H1 (cell line): ENCODE measurements at regions not wholly inside any gene's neighbourhood (a gene's known extent, or its start where the extent isn't known, plus 50 kb on each side); places are given as distances from the start of the nearest gene placed in this dataset.

Experiments
- CHD2 ChIP-seq: IDR thresholded peaks from 2 replicates; pipeline ENCODE4 v1.6.1; 2012; ENCODE audit warnings: low read length, improper control_type of control experiment
- CTCF ChIP-seq, 3 experiments: IDR thresholded peaks; 1 replicate in 2 of 3; 2 replicates in 1 of 3; pipeline versions ENCODE4 v1.5.1 to v1.6.1; 2011; ENCODE audit warnings: low read length in 3 of 3, mild to moderate bottlenecking in 3 of 3, inconsistent platforms in 2 of 3, low read depth in 1 of 3, moderate library complexity in 1 of 3; ENCODE audit not compliant: insufficient read depth in 1 of 3; ENCODE audit errors: control extremely low read depth in 1 of 3
- EZH2 ChIP-seq: fragments of 200-600 bp; sonication (generic); IDR thresholded peaks from 2 replicates; pipeline ENCODE4 v1.7.1; 2012; ENCODE audit warnings: low read depth, mild to moderate bottlenecking, moderate library complexity, low read length, inconsistent platforms; ENCODE audit not compliant: severe bottlenecking
- HDAC2 ChIP-seq, 2 experiments: fragments of 300-600 bp in 1 of 2; sonication (generic) in 1 of 2; IDR thresholded peaks; 2 replicates each; pipeline ENCODE4 v1.6.1; 2011 to 2012; ENCODE audit warnings: low read depth in 2 of 2, low read length in 2 of 2, mild to moderate bottlenecking in 2 of 2, moderate library complexity in 2 of 2, borderline replicate concordance in 1 of 2, inconsistent platforms in 1 of 2
- MAFK ChIP-seq: IDR thresholded peaks from 2 replicates; pipeline ENCODE4 v1.6.1; 2012; ENCODE audit warnings: low read depth, mild to moderate bottlenecking, improper control_type of control experiment, low read length
- SRF ChIP-seq: IDR thresholded peaks from 2 replicates; pipeline ENCODE4 v1.6.1; 2011; ENCODE audit warnings: mild to moderate bottlenecking, low read depth, low read length, moderate library complexity
- SUZ12 ChIP-seq: fragments of 200-600 bp; sonication (generic); IDR thresholded peaks from 2 replicates; pipeline ENCODE4 v1.6.1; 2012; ENCODE audit warnings: mild to moderate bottlenecking, inconsistent platforms, low read length, moderate library complexity, mixed read lengths
- TBP ChIP-seq: IDR thresholded peaks from 2 replicates; pipeline ENCODE4 v1.6.1; 2011; ENCODE audit warnings: low read depth, low read length, improper control_type of control experiment
- TCF12 ChIP-seq: IDR thresholded peaks from 2 replicates; pipeline ENCODE4 v1.6.1; 2011; ENCODE audit warnings: low read depth, mild to moderate bottlenecking, low read length
- TF ChIP-seq, protein P1 (sequence below): fragments of 300-600 bp; sonication (generic); IDR thresholded peaks from 2 replicates; pipeline ENCODE4 v1.7.1; 2012; ENCODE audit warnings: low read length, moderate library complexity, mild to moderate bottlenecking, inconsistent platforms; ENCODE audit not compliant: insufficient replicate concordance

GRCh38 chr4:125590158-125590557 is 275.4 kb downstream of the FAT4 start (continued):
- TF ChIP-seq, protein P1, sequence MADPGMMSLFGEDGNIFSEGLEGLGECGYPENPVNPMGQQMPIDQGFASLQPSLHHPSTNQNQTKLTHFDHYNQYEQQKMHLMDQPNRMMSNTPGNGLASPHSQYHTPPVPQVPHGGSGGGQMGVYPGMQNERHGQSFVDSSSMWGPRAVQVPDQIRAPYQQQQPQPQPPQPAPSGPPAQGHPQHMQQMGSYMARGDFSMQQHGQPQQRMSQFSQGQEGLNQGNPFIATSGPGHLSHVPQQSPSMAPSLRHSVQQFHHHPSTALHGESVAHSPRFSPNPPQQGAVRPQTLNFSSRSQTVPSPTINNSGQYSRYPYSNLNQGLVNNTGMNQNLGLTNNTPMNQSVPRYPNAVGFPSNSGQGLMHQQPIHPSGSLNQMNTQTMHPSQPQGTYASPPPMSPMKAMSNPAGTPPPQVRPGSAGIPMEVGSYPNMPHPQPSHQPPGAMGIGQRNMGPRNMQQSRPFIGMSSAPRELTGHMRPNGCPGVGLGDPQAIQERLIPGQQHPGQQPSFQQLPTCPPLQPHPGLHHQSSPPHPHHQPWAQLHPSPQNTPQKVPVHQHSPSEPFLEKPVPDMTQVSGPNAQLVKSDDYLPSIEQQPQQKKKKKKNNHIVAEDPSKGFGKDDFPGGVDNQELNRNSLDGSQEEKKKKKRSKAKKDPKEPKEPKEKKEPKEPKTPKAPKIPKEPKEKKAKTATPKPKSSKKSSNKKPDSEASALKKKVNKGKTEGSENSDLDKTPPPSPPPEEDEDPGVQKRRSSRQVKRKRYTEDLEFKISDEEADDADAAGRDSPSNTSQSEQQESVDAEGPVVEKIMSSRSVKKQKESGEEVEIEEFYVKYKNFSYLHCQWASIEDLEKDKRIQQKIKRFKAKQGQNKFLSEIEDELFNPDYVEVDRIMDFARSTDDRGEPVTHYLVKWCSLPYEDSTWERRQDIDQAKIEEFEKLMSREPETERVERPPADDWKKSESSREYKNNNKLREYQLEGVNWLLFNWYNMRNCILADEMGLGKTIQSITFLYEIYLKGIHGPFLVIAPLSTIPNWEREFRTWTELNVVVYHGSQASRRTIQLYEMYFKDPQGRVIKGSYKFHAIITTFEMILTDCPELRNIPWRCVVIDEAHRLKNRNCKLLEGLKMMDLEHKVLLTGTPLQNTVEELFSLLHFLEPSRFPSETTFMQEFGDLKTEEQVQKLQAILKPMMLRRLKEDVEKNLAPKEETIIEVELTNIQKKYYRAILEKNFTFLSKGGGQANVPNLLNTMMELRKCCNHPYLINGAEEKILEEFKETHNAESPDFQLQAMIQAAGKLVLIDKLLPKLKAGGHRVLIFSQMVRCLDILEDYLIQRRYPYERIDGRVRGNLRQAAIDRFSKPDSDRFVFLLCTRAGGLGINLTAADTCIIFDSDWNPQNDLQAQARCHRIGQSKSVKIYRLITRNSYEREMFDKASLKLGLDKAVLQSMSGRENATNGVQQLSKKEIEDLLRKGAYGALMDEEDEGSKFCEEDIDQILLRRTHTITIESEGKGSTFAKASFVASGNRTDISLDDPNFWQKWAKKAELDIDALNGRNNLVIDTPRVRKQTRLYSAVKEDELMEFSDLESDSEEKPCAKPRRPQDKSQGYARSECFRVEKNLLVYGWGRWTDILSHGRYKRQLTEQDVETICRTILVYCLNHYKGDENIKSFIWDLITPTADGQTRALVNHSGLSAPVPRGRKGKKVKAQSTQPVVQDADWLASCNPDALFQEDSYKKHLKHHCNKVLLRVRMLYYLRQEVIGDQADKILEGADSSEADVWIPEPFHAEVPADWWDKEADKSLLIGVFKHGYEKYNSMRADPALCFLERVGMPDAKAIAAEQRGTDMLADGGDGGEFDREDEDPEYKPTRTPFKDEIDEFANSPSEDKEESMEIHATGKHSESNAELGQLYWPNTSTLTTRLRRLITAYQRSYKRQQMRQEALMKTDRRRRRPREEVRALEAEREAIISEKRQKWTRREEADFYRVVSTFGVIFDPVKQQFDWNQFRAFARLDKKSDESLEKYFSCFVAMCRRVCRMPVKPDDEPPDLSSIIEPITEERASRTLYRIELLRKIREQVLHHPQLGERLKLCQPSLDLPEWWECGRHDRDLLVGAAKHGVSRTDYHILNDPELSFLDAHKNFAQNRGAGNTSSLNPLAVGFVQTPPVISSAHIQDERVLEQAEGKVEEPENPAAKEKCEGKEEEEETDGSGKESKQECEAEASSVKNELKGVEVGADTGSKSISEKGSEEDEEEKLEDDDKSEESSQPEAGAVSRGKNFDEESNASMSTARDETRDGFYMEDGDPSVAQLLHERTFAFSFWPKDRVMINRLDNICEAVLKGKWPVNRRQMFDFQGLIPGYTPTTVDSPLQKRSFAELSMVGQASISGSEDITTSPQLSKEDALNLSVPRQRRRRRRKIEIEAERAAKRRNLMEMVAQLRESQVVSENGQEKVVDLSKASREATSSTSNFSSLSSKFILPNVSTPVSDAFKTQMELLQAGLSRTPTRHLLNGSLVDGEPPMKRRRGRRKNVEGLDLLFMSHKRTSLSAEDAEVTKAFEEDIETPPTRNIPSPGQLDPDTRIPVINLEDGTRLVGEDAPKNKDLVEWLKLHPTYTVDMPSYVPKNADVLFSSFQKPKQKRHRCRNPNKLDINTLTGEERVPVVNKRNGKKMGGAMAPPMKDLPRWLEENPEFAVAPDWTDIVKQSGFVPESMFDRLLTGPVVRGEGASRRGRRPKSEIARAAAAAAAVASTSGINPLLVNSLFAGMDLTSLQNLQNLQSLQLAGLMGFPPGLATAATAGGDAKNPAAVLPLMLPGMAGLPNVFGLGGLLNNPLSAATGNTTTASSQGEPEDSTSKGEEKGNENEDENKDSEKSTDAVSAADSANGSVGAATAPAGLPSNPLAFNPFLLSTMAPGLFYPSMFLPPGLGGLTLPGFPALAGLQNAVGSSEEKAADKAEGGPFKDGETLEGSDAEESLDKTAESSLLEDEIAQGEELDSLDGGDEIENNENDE, result no peak
- TF ChIP-seq CTCF (IDR thresholded peaks at IDR 0.05; ENCODE audit: control extremely low read depth in 1 of 3, insufficient read depth in 1 of 3, low read depth in 1 of 3, low read length in 3 of 3) (no peak), CHD2 (no peak), MAFK (no peak), TBP (no peak), EZH2 (no peak), HDAC2 (IDR thresholded peaks at IDR 0.05; ENCODE audit: borderline replicate concordance in 1 of 2, low read depth in 2 of 2, low read length in 2 of 2) (no peak), TCF12 (no peak), SRF (no peak), SUZ12 (no peak)
